H7 (cell line): ENCODE measurements at regions not wholly inside any gene's neighbourhood (a gene's known extent, or its start where the extent isn't known, plus 50 kb on each side); places are given as distances from the start of the nearest gene placed in this dataset.

Experiments
- DNase-seq: peaks from one replicate; pipeline ENCODE4 v3.0.0; 2012
- H3K27me3 ChIP-seq: 2 replicates; pipeline ENCODE4 v1.6.0; 2011; ENCODE audit warnings: mild to moderate bottlenecking, low read length; ENCODE audit not compliant: control insufficient read depth, insufficient read depth
- H3K36me3 ChIP-seq: replicated peaks from 2 replicates; pipeline ENCODE4 v1.5.1; 2011; ENCODE audit warnings: low read length; ENCODE audit not compliant: control insufficient read depth, insufficient read depth
- H3K4me3 ChIP-seq: 2 replicates; pipeline ENCODE4 v1.5.1; 2011; ENCODE audit warnings: low read depth, mild to moderate bottlenecking, control low read depth, low read length, moderate library complexity; ENCODE audit not compliant: insufficient read depth

GRCh38 chr17:13725288-13725990, 123.7 kb upstream of the HS3ST3A1 start:
- no peak for DNase-seq
- Histone ChIP-seq H3K27me3 (no peaks in the 10 kb centered on the region), H3K4me3 (no peak overlapping the region), H3K36me3 (no peaks in the 10 kb centered on the region)

DNA sequence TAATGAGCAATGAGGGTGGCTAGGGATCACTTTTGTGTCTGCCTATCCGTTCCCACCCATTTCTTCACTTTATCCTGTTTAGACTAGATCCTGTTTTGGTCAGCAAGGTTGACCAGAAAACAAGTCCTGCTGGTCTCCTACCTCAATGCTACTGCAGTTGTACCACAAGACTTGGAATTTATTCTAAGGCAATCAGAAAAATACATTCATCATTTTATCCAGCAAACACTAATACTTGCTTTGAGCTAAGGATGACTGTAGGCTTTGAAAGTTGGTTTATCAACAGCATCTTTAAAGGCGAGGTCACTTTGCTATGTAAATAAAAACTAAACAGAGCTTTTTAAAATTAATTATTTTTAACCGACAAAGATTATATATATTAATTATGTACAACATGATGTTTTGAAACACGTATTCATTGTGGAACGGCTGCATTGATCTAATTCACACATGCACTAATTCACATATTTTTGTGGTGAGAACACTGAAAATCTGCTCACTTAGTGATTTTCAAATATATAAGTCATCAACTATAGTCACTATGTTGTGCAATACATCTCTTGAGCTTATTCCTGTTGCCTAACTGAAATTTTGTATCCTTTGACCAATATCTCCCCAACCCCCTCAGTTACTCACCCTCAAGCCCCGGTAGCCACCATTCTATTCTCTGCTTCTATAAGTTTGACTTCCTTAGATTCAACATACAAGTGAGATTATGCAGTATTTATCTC, 125.9 kb upstream of the HS3ST3A1 start:
- no peak for DNase-seq
- Histone ChIP-seq H3K36me3 (no peaks in the 10 kb centered on the region), H3K4me3 (no peak overlapping the region), H3K27me3 (no peaks in the 10 kb centered on the region)

GRCh38 chr17:13728781-13729180, 127.1 kb upstream of the HS3ST3A1 start:
- Histone ChIP-seq H3K36me3 (no peaks in the 10 kb centered on the region), H3K4me3 (no peak overlapping the region), H3K27me3 (no peaks in the 10 kb centered on the region)
- no peak for DNase-seq

DNA sequence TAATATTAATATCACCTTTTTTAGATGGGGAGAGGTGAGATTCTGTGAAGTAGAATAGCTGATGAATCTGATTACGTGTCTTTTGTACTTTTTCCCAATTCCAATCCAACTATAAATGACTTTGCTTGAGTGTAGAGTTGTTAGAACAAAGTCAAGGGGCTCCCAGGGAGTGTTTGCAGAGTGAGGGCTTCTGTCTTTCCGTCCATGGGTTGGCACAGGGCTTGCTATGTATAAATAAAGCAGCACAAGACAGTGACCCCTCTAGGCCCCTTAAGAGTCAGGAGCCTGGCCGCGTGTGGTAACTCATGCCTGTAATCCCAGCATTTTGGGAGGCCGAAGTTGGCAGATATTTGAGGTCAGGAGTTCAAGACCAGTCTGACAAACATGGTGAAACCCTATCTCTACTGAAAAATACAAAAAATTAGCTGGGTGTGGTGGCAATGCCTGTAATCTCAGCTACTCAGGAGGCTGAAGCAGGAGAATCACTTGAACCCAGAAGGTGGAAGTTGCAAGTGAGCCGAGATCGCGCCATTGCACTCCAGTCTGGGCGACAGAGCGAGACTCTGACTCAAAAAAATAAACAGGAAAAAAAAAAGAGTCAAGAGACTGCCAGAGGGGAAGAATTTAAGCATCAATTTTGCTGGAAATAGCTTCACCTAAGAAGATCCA, 127.9 kb upstream of the HS3ST3A1 start:
- DNase-seq = no peak
- Histone ChIP-seq H3K27me3 (no peaks in the 10 kb centered on the region), H3K4me3 (no peak overlapping the region), H3K36me3 (no peaks in the 10 kb centered on the region)

DNA sequence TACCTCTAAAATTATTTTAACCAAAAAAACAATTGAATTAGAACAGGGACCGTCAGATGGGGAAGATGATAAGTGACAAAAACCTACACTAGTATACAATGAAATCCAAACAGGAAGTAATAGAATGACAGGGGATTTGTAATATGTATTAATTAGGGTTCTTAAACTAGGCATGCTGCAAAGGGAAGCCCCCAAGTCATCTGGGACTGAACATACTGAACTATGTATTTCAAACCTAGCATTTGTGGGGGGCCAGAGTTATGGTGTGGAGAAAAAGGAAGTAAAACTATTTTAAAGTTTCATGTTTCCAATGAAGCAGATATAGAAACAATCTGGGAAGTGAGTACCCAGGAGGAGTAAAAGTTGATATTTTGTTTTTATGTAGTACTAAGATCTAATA, 133.2 kb upstream of the HS3ST3A1 start:
- Histone ChIP-seq H3K27me3 (no peaks in the 10 kb centered on the region), H3K36me3 (no peaks in the 10 kb centered on the region), H3K4me3 (no peak overlapping the region)
- DNase-seq = no peak

- no peak for DNase-seq
- H3K36me3 ChIP-seq = no peaks in the 10 kb centered on the region
- H3K27me3 ChIP-seq = no peaks in the 10 kb centered on the region
- H3K4me3 ChIP-seq = no peak overlapping the region
Measured at GRCh38 chr17:13735444-13735843, 133.7 kb upstream of the HS3ST3A1 start.

DNA sequence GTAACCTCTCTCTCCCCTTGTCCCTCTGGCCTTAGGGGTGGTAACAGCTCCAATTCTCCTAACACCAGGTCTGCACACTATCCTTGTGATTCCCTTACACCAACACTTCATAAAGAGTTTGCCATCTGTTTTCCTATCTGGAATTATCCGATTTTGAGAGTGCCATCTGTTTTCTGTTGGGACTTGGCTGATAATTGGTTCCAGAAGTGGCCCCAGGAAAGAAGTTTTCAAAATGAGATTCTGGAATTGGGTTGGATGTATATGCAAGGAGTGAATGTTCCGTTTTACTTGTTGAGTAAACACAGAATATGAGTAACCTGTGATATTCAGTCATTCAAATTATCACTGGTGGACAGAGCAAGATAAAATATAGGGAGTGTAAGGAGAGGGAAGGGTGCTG, 134.1 kb upstream of the HS3ST3A1 start:
- Histone ChIP-seq H3K4me3 (no peak overlapping the region), H3K27me3 (no peaks in the 10 kb centered on the region), H3K36me3 (no peaks in the 10 kb centered on the region)
- no peak for DNase-seq

DNA sequence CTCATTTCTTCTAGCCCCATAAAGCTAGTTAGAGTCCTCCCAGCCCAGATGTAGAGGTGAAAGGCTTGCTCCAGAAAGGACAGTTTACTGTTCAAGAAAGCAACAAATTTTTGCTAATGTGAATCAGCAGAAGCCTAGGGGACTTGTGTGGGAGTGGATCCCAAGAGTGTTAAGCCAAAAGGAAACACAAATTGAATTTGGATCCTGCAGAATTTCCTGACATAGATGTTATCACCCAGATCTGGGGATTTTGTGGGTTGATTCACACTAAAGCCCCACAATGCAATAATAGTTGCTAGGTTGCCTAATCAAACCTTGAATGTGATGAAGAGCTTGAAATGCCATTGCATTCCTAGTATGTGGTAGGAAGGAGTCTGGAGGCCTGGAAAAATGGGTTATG, 135.2 kb upstream of the HS3ST3A1 start:
- H3K4me3 ChIP-seq = no peak overlapping the region
- H3K27me3 ChIP-seq = no peaks in the 10 kb centered on the region
- no peak for DNase-seq
- H3K36me3 ChIP-seq = no peaks in the 10 kb centered on the region

GRCh38 chr17:13740686-13741085, 139.0 kb upstream of the HS3ST3A1 start:
- no peak for DNase-seq
- no peaks in the 10 kb centered on the region for H3K36me3 ChIP-seq
- H3K27me3 ChIP-seq = no peaks in the 10 kb centered on the region
- H3K4me3 ChIP-seq = no peak overlapping the region

DNA sequence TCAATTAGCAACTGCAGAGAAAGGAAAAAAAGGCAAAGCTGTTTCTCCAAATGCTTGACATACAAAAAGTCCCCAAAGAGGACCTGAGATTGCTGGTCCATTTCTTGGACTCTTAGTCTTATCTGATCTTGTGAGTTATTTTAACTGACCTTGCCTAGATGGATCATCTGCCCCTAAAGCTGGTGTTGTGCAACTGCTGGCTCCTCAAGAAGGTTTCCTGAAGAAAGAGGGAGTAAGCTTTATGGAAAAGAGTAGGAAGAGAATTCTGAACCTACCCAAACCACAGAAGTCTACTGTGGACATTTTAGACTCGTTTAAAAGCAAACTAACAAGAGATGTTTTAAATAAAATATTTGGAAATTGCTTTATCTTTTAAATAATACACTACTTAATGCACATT, 140.0 kb upstream of the HS3ST3A1 start:
- no peak for DNase-seq
- Histone ChIP-seq H3K36me3 (no peaks in the 10 kb centered on the region), H3K4me3 (no peak overlapping the region), H3K27me3 (no peaks in the 10 kb centered on the region)

GRCh38 chr17:13743906-13744305, 142.2 kb upstream of the HS3ST3A1 start:
- Histone ChIP-seq H3K36me3 (no peaks in the 10 kb centered on the region), H3K27me3 (no peaks in the 10 kb centered on the region), H3K4me3 (no peak overlapping the region)
- DNase-seq = no peak

- DNase-seq = no peak
- Histone ChIP-seq H3K4me3 (no peak overlapping the region), H3K27me3 (no peaks in the 10 kb centered on the region), H3K36me3 (no peaks in the 10 kb centered on the region)
Measured at GRCh38 chr17:13746404-13746803, 144.7 kb upstream of the HS3ST3A1 start.

DNA sequence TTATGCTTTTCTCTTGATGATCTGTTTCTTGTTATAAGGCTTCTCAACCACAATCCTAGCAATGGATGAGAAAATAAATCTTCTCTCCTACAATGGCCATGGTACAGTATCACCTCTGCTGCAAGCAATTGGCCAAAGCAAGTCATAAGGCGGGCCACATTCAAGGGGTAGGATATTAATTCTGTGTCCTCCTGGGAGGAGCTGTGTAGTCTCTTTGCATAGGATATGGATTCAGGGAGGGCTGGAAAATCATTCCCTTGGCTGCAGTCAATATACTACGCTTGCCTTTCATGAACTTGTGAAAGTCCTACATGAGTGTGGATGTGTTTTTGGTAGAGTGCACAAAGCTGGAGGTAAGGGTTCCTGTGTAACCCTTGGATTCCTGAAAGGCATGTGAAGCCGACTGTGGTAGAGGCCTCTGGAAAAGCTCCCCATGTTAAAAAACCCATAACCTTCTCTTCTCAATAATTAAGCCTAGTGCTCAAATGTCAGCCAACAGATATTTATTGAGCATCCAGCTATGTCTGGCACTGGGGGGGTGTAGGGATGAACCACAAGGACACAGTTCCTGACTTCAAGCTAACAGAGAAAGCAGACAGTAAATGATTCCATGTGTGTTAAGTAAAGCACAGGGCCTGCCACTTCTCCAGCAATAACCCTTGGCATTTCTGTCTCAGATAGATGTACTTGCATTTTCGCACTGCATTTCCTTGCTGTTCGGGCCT, 147.6 kb upstream of the HS3ST3A1 start:
- no peaks in the 10 kb centered on the region for H3K36me3 ChIP-seq
- H3K4me3 ChIP-seq = no peak overlapping the region
- no peak for DNase-seq
- no peaks in the 10 kb centered on the region for H3K27me3 ChIP-seq

- no peak for DNase-seq
- Histone ChIP-seq H3K4me3 (no peak overlapping the region), H3K36me3 (no peaks in the 10 kb centered on the region), H3K27me3 (no peaks in the 10 kb centered on the region)
Measured at GRCh38 chr17:13749891-13750235, 148.1 kb upstream of the HS3ST3A1 start.
